ENCODE measurements at regions not wholly inside any gene's neighbourhood (a gene's known extent, or its start where the extent isn't known, plus 50 kb on each side); places are given as distances from the start of the nearest gene placed in this dataset.

GRCh38 chr5:17891881-17892280, 257.6 kb downstream of the TAF11L14 start:
- 32 to 70% methylated on average over 6 of the region's 6 CpGs for WGBS, 2 donors
- H3K27ac ChIP-seq: no peak overlapping the region
- H3K36me3 ChIP-seq (ENCODE audit: low read depth, missing control alignments): no peaks in the 10 kb centered on the region
- H3K4me1 ChIP-seq: no peaks in the 10 kb centered on the region
- intact Hi-C loops (cut with DNase I; ENCODE audit: low total_unique reads): no loop called here
- no peak for DNase-seq
- no peak for TF ChIP-seq POLR2A (IDR thresholded peaks at IDR 0.05)
- no peak for TF ChIP-seq CTCF (IDR thresholded peaks at IDR 0.05)
- no peak overlapping the region for H3K4me3 ChIP-seq
- H3K27me3 ChIP-seq: no peaks in the 10 kb centered on the region
- H3K9me3 ChIP-seq: no peaks in the 10 kb centered on the region

- WGBS, 2 donors: 71 to 92% methylated on average over 3 of the region's 3 CpGs
- intact Hi-C loops (cut with DNase I; ENCODE audit: low total_unique reads): no loop called here
- no peak overlapping the region for H3K4me3 ChIP-seq
These were observed 258.9 kb downstream of the TAF11L14 start for GRCh38 chr5:17893026-17893635.

GRCh38 chr5:17895288-17896033, 261.2 kb downstream of the TAF11L14 start:
- no peaks in the 10 kb centered on the region for H3K36me3 ChIP-seq (ENCODE audit: low read depth, missing control alignments)
- intact Hi-C loops (cut with DNase I; ENCODE audit: low total_unique reads): no loop called here
- TF ChIP-seq POLR2A (IDR thresholded peaks at IDR 0.05): no peak
- no peak for TF ChIP-seq CTCF (IDR thresholded peaks at IDR 0.05)
- no peak for DNase-seq
- no peak overlapping the region for H3K4me3 ChIP-seq
- H3K4me1 ChIP-seq: no peaks in the 10 kb centered on the region
- no peak overlapping the region for H3K27ac ChIP-seq
- H3K9me3 ChIP-seq: no peaks in the 10 kb centered on the region
- no peaks in the 10 kb centered on the region for H3K27me3 ChIP-seq
- 74 to 86% methylated on average over 4 of the region's 4 CpGs for WGBS, 2 donors

More at GRCh38 chr5:17893026-17893635, 258.9 kb downstream of the TAF11L14 start:
- no peak for DNase-seq
- no peaks in the 10 kb centered on the region for H3K9me3 ChIP-seq
- no peaks in the 10 kb centered on the region for H3K36me3 ChIP-seq (ENCODE audit: low read depth, missing control alignments)
- no peak overlapping the region for H3K27ac ChIP-seq
- TF ChIP-seq POLR2A (IDR thresholded peaks at IDR 0.05) (no peak), CTCF (IDR thresholded peaks at IDR 0.05) (no peak)
- no peaks in the 10 kb centered on the region for H3K27me3 ChIP-seq
- H3K4me1 ChIP-seq: no peaks in the 10 kb centered on the region

GRCh38 chr5:17896605-17897004, 262.3 kb downstream of the TAF11L14 start:
- TF ChIP-seq CTCF (IDR thresholded peaks at IDR 0.05): no peak
- no peak for TF ChIP-seq POLR2A (IDR thresholded peaks at IDR 0.05)
- no peaks in the 10 kb centered on the region for H3K27me3 ChIP-seq
- intact Hi-C loops (cut with DNase I; ENCODE audit: low total_unique reads): no loop called here
- no peak for DNase-seq
- H3K9me3 ChIP-seq: no peaks in the 10 kb centered on the region
- WGBS, 2 donors: 75 to 78% methylated on average over 2 of the region's 2 CpGs
- H3K4me3 ChIP-seq: no peak overlapping the region
- H3K27ac ChIP-seq: no peak overlapping the region
- H3K4me1 ChIP-seq: no peaks in the 10 kb centered on the region
- no peaks in the 10 kb centered on the region for H3K36me3 ChIP-seq (ENCODE audit: low read depth, missing control alignments)
